ENCODE measurements at regions not wholly inside any gene's neighbourhood (a gene's known extent, or its start where the extent isn't known, plus 50 kb on each side); places are given as distances from the start of the nearest gene placed in this dataset.

GRCh38 chr4:24256066-24256465 is 328.3 kb downstream of the DHX15 start:
- H3K4me2 ChIP-seq (ENCODE audit: insufficient read depth, low read length) = no peak overlapping the region
- no peak overlapping the region for H3K9ac ChIP-seq (replicated peaks; ENCODE audit: extremely low read depth, insufficient read depth, low read length)
- no peak for TF ChIP-seq MYC (IDR thresholded peaks at IDR 0.05; ENCODE audit: low read depth, low read length)
- no peak for TF ChIP-seq CTCF (IDR thresholded peaks at IDR 0.05; ENCODE audit: extremely low read depth in 1 of 2, insufficient read depth in 1 of 2, low read depth in 1 of 2, low read length in 2 of 2)
- TF ChIP-seq FOS (IDR thresholded peaks at IDR 0.05; ENCODE audit: borderline replicate concordance, insufficient read depth, low read length) = no peak
- no peak for TF ChIP-seq EZH2 (IDR thresholded peaks at IDR 0.05; ENCODE audit: borderline replicate concordance, low read depth, low read length, severe bottlenecking)
- TF ChIP-seq JUN (IDR thresholded peaks at IDR 0.05; ENCODE audit: borderline replicate concordance, insufficient read depth, insufficient read length, low read depth) = no peak
- TF ChIP-seq GATA2 (IDR thresholded peaks at IDR 0.05; ENCODE audit: insufficient read depth, insufficient read length, low read depth, low read length) = no peak
- TF ChIP-seq POLR2A (IDR thresholded peaks at IDR 0.05; ENCODE audit: low read depth, low read length) = no peak
- no peak for TF ChIP-seq MAX (IDR thresholded peaks at IDR 0.05; ENCODE audit: insufficient read depth, insufficient read length)
- TF ChIP-seq POLR2AphosphoS5 (IDR thresholded peaks at IDR 0.05; ENCODE audit: insufficient read depth, low read depth, low read length) = no peak
- no peak overlapping the region for H3K27ac ChIP-seq (ENCODE audit: insufficient read depth, low read depth, low read length)
- dilution Hi-C loops (cut with MboI; ENCODE audit: extremely low pct_ligation_motif_present, low sequenced_read_pairs) = no loop called here
- ChIA-PET CTCF (no interaction called here), POLR2A (no interaction called here)
- intact Hi-C loops (cut with micrococcal nuclease) = no loop called here
- H3K36me3 ChIP-seq (ENCODE audit: control insufficient read depth in 2 of 2, extremely low read depth in 1 of 2, insufficient read depth in 2 of 2, low read length in 2 of 2) = no peaks in the 10 kb centered on the region
- no peaks in the 10 kb centered on the region for H3K27me3 ChIP-seq (ENCODE audit: control insufficient read depth in 2 of 2, insufficient read depth in 2 of 2, low read length in 2 of 2)
- no peak overlapping the region for H3K4me3 ChIP-seq (replicated peaks in 1 of 3; ENCODE audit: insufficient read depth in 1 of 3, low read depth in 1 of 3, low read length in 3 of 3)
- H3K9me1 ChIP-seq (replicated peaks; ENCODE audit: control insufficient read depth, extremely low read depth, insufficient read depth, low read length) = no peaks in the 10 kb centered on the region
- H3K4me1 ChIP-seq (ENCODE audit: control insufficient read depth, extremely low read depth, insufficient read depth, low read length) = no peaks in the 10 kb centered on the region
- no peaks in the 10 kb centered on the region for H3K79me2 ChIP-seq (ENCODE audit: control insufficient read depth, insufficient read depth, low read length)
- no peak overlapping the region for H2AFZ ChIP-seq (ENCODE audit: low read depth, low read length)
- no peaks in the 10 kb centered on the region for H3K9me3 ChIP-seq (replicated peaks; ENCODE audit: control insufficient read depth, insufficient read depth, low read length)
- no peaks in the 10 kb centered on the region for H4K20me1 ChIP-seq (replicated peaks; ENCODE audit: control insufficient read depth, extremely low read depth, insufficient read depth, low read length)
- FAIRE-seq = no peak
- no TSS peak for BruUV-seq (replicated peaks)
- DNase-seq (ENCODE audit: low read depth, low spot score) = no peak

Measured in endothelial cell of umbilical vein (primary cell).